Posterior cingulate gyrus (tissue), 11 donors: ENCODE measurements at regions not wholly inside any gene's neighbourhood (a gene's known extent, or its start where the extent isn't known, plus 50 kb on each side); places are given as distances from the start of the nearest gene placed in this dataset.
A peak's percentile ranks its signal among the peaks of the same experiment; 100 is the strongest.
"Not testable (repeated sequence)": the region's sequence is repeated elsewhere in the genome, so short reads cannot be mapped to it uniquely, and the experiment has no call there.

Source experiments
- DNase-seq, 10 donors: peaks; one replicate each; pipeline versions ENCODE4 v3.0.0 to v3.0.0-alpha.2; 2020 to 2021; ENCODE audit warnings: mixed read lengths in 3 of 10
- intact Hi-C: fragments of 100-400 bp; cut with DNase I; formaldehyde crosslinking; loops from one replicate; pipeline ENCODE4 v1.15.1; 2023

- intact Hi-C loops, result no loop called here
- DNase-seq, result peak in 1 of 10 donors; percentile 32
These were observed 258.8 kb downstream of the XPNPEP1 start for GRCh38 chr10:109664554-109664953.

- intact Hi-C loops, result no loop called here
- peak in 1 of 10 donors; percentile 64 for DNase-seq
These were observed 260.2 kb downstream of the XPNPEP1 start for GRCh38 chr10:109663122-109663521.

- intact Hi-C loops, result not testable (repeated sequence)
- peak in 1 of 10 donors; percentile 74 for DNase-seq
These were observed 270.7 kb downstream of the XPNPEP1 start for GRCh38 chr10:109652612-109653011.

GRCh38 chr10:109650228-109650627 is 273.1 kb downstream of the XPNPEP1 start:
- no peak for DNase-seq

GRCh38 chr10:109647627-109648026 is 275.7 kb downstream of the XPNPEP1 start:
- DNase-seq, result no peak
- intact Hi-C loops, result no loop called here

More at GRCh38 chr10:109650228-109650627, 273.1 kb downstream of the XPNPEP1 start:
- intact Hi-C loops, result no loop called here

GRCh38 chr10:109633846-109634245 is 289.5 kb downstream of the XPNPEP1 start:
- DNase-seq, result no peak
- intact Hi-C loops, result no loop called here

- intact Hi-C loops, DNase-seq: not testable (repeated sequence)
These were observed 290.3 kb downstream of the XPNPEP1 start for GRCh38 chr10:109633017-109633416.

GRCh38 chr10:109624939-109625338 is 298.4 kb downstream of the XPNPEP1 start:
- no peak for DNase-seq
- intact Hi-C loops, result no loop called here

- no peak for DNase-seq
- intact Hi-C loops, result no loop called here
These were observed 300.7 kb downstream of the XPNPEP1 start for GRCh38 chr10:109622566-109622965.

GRCh38 chr10:109620396-109620795 is 302.9 kb downstream of the XPNPEP1 start:
- intact Hi-C loops, result no loop called here
- no peak for DNase-seq

GRCh38 chr10:109619914-109620313 is 303.4 kb downstream of the XPNPEP1 start:
- DNase-seq, result no peak
- intact Hi-C loops, result no loop called here

- intact Hi-C loops, result no loop called here
- DNase-seq, result no peak
These were observed 304.6 kb downstream of the XPNPEP1 start for GRCh38 chr10:109618748-109619147.

GRCh38 chr10:109618301-109618700 is 305.0 kb downstream of the XPNPEP1 start:
- intact Hi-C loops, result no loop called here
- no peak for DNase-seq

GRCh38 chr10:109616359-109616980 is 306.8 kb downstream of the XPNPEP1 start:
- intact Hi-C loops, result no loop called here
- DNase-seq, result no peak

- DNase-seq, intact Hi-C loops: not testable (repeated sequence)
These were observed 328.0 kb downstream of the XPNPEP1 start for GRCh38 chr10:109595356-109595755.

GRCh38 chr10:109593682-109594081 is 329.6 kb downstream of the XPNPEP1 start:
- no peak for DNase-seq
- intact Hi-C loops, result no loop called here

GRCh38 chr10:109592391-109592790 is 330.9 kb downstream of the XPNPEP1 start:
- intact Hi-C loops, result no loop called here

GRCh38 chr10:109591601-109592000 is 331.7 kb downstream of the XPNPEP1 start:
- no peak for DNase-seq
- intact Hi-C loops, result no loop called here

More at GRCh38 chr10:109592391-109592790, 330.9 kb downstream of the XPNPEP1 start:
- DNase-seq, result no peak

GRCh38 chr10:109588259-109588658 is 335.1 kb downstream of the XPNPEP1 start:
- no peak for DNase-seq
- intact Hi-C loops, result no loop called here

GRCh38 chr10:109587366-109587765 is 335.9 kb downstream of the XPNPEP1 start:
- DNase-seq, result no peak
- intact Hi-C loops, result no loop called here

- DNase-seq, result no peak
These were observed 366.9 kb downstream of the XPNPEP1 start for GRCh38 chr10:109556399-109556798.

GRCh38 chr10:109542050-109542603 is 381.2 kb downstream of the XPNPEP1 start:
- intact Hi-C loops, result not testable (repeated sequence)
- peak in 1 of 10 donors; percentile 67 for DNase-seq

More at GRCh38 chr10:109556399-109556798, 366.9 kb downstream of the XPNPEP1 start:
- intact Hi-C loops, result no loop called here
